ENCODE measurements at regions not wholly inside any gene's neighbourhood (a gene's known extent, or its start where the extent isn't known, plus 50 kb on each side); places are given as distances from the start of the nearest gene placed in this dataset.

DNA sequence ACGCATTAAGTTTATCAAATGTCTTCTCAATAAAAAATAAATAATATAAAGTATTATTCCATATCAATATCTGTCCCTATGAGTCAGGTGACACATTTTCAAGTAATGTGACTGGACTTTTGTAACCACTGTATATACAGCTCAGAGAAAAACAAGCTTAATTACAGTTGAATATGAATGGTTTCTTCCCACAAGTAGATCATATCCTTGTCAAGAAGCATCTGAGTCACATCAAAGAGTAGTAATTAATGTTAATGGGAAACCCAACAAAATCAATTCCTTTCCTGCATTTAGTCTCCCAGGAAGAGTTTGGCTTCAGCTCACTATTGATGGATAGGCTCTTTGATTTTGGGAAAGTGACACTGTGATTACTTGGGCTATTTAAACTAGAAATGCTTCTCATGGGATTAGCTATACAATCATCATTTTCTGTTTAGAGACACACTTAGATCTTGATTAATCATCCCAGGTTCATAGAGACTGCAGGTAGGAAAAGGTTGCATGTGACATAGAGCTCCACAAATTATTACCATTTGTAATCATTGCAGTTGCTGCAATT is 292.9 kb downstream of the GABRG2 start:
- no peak for ATAC-seq
- Histone ChIP-seq H3K4me1 (no peaks in the 10 kb centered on the region), H3K36me3 (no peaks in the 10 kb centered on the region), H3K27ac (no peak overlapping the region), H3K9me3 (peaks cover 0 to 5% (median 0%) of the 10 kb centered on the region in 3 donors), H3K27me3 (no peaks in the 10 kb centered on the region), H3K4me3 (no peak overlapping the region)
- WGBS, 2 donors (ENCODE audit: low coverage in 1 of 2): 36 to 83% methylated on average over 1 of the region's 1 CpG
- no peak for TF ChIP-seq POLR2A (IDR thresholded peaks at IDR 0.05)
- no peak for TF ChIP-seq POLR2AphosphoS5 (IDR thresholded peaks at IDR 0.05)

DNA sequence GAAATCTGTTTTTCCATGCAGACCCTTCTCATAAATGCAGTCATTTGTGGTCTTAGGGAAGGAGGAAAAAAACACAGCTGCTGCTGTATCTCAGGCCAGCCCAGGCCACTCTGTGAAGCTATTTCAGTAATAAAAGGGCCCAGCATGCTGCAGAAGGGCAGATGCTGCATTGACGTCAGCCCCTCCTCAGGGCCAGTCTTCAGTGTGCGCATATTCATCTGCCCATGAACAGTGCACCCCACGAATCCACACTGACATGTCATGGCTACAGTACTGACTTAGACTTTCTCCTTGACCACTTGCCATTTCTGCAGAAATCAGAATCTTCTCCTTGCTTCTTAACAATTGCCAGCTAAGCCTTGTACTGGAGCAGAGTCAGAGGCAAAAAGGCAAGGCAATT is 304.7 kb downstream of the GABRG2 start:
- Histone ChIP-seq H3K4me1 (no peaks in the 10 kb centered on the region), H3K27ac (no peak overlapping the region), H3K36me3 (no peaks in the 10 kb centered on the region), H3K27me3 (no peaks in the 10 kb centered on the region), H3K4me3 (no peak overlapping the region), H3K9me3 (peaks cover 0 to 12% (median 0%) of the 10 kb centered on the region in 3 donors)
- TF ChIP-seq, protein P1, sequence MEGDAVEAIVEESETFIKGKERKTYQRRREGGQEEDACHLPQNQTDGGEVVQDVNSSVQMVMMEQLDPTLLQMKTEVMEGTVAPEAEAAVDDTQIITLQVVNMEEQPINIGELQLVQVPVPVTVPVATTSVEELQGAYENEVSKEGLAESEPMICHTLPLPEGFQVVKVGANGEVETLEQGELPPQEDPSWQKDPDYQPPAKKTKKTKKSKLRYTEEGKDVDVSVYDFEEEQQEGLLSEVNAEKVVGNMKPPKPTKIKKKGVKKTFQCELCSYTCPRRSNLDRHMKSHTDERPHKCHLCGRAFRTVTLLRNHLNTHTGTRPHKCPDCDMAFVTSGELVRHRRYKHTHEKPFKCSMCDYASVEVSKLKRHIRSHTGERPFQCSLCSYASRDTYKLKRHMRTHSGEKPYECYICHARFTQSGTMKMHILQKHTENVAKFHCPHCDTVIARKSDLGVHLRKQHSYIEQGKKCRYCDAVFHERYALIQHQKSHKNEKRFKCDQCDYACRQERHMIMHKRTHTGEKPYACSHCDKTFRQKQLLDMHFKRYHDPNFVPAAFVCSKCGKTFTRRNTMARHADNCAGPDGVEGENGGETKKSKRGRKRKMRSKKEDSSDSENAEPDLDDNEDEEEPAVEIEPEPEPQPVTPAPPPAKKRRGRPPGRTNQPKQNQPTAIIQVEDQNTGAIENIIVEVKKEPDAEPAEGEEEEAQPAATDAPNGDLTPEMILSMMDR (IDR thresholded peaks at IDR 0.05): no peak
- no peak for TF ChIP-seq EP300 (IDR thresholded peaks at IDR 0.05)
- TF ChIP-seq POLR2A (IDR thresholded peaks at IDR 0.05): no peak
- TF ChIP-seq POLR2AphosphoS5 (IDR thresholded peaks at IDR 0.05): no peak
- no peak for ATAC-seq
- WGBS, 2 donors (ENCODE audit: low coverage in 1 of 2): 50 to 56% methylated on average over 2 to 3 of the region's 3 CpGs

DNA sequence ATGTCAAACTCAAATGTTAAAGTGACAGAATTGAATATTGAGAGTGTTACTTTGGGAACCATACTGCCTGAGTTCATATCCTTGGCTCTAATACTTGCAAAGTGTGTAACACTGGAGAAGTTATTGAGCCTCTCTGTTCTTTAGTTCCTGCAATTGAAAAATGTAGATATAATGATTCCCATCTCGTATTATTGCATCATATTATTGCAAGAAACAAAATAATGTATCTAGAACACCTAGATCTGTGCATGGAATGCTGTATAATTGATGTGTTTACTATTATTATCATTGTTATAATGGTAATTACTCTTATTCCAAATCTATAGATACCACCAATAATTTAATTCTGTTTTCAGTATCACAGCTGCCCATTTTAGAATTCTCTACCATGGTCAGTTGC is 310.3 kb downstream of the GABRG2 start:
- Histone ChIP-seq H3K4me3 (no peak overlapping the region), H3K9me3 (no peaks in the 10 kb centered on the region), H3K27ac (no peak overlapping the region), H3K27me3 (no peaks in the 10 kb centered on the region), H3K4me1 (no peaks in the 10 kb centered on the region), H3K36me3 (no peaks in the 10 kb centered on the region)
- WGBS, 2 donors (ENCODE audit: low coverage in 1 of 2): 29 to 43% methylated on average over 1 of the region's 1 CpG
- no peak for ATAC-seq
- no peak for TF ChIP-seq POLR2AphosphoS5 (IDR thresholded peaks at IDR 0.05)
- TF ChIP-seq POLR2A (IDR thresholded peaks at IDR 0.05): no peak
- no peak for TF ChIP-seq EP300 (IDR thresholded peaks at IDR 0.05)
- TF ChIP-seq, protein P1 (IDR thresholded peaks at IDR 0.05): no peak

DNA sequence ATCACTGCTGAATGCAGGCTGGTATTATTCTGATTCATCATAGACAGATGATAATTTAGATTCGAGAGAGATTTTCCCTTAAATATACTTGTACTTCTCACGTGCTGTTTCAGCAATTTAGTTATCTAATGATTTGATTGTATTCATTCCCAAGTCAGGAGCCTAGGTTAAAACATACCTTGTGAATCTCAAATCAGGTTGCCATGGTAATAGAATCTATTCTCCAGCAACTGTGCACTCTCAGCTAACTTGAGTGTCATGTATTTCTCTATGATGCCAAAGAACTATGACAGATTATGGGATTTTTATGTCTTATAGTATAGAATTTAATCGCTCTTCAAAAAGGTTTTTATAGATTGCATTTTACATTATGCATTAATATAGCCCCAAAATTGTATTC is 315.3 kb downstream of the GABRG2 start:
- Histone ChIP-seq H3K27me3 (no peaks in the 10 kb centered on the region), H3K27ac (no peak overlapping the region), H3K4me3 (no peak overlapping the region), H3K4me1 (no peaks in the 10 kb centered on the region), H3K9me3 (no peaks in the 10 kb centered on the region), H3K36me3 (no peaks in the 10 kb centered on the region)
- ATAC-seq: no peak
- TF ChIP-seq, protein P1 (IDR thresholded peaks at IDR 0.05): no peak
- TF ChIP-seq POLR2AphosphoS5 (IDR thresholded peaks at IDR 0.05) (no peak), EP300 (IDR thresholded peaks at IDR 0.05) (no peak), POLR2A (IDR thresholded peaks at IDR 0.05) (no peak)
- WGBS, 2 donors (ENCODE audit: low coverage in 1 of 2): 65% methylated on average over 3 of the region's 3 CpGs

DNA sequence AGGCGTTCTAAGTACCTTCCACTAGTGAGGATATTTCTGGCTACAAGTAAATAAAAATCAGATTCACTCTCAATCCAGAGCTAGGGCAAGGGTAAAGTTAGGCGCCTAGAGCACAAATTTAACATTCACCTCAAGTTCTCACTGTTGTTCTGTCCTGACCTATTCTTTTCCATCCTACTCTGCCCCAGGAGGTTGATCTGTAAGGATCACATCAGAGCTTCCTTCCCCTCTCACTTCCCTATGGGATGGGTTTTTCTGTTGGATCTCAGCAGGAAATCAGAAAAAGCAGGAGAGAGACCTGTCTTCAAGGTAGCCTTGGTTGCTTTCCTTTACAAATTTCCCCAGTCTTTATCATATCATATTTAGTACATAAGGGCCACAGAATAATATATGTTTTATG is 316.7 kb downstream of the GABRG2 start:
- TF ChIP-seq POLR2AphosphoS5 (IDR thresholded peaks at IDR 0.05) (no peak), EP300 (IDR thresholded peaks at IDR 0.05) (no peak), POLR2A (IDR thresholded peaks at IDR 0.05) (no peak)
- TF ChIP-seq, protein P1 (IDR thresholded peaks at IDR 0.05): no peak
- no peak for ATAC-seq

More for the DNA sequence above, 316.7 kb downstream of the GABRG2 start:
- Histone ChIP-seq H3K36me3 (no peaks in the 10 kb centered on the region), H3K4me3 (no peak overlapping the region), H3K9me3 (no peaks in the 10 kb centered on the region), H3K27ac (no peak overlapping the region), H3K4me1 (no peaks in the 10 kb centered on the region), H3K27me3 (no peaks in the 10 kb centered on the region)
- WGBS, 2 donors (ENCODE audit: low coverage in 1 of 2): 60 to 68% methylated on average over 2 of the region's 2 CpGs
